Caco-2 (cell line): ENCODE measurements at regions not wholly inside any gene's neighbourhood (a gene's known extent, or its start where the extent isn't known, plus 50 kb on each side); places are given as distances from the start of the nearest gene placed in this dataset.

Source experiments
- BruUV-seq: library from RNA; stranded (reverse); fragments of 400-500 nt; replicated peaks from 2 replicates; lab custom pipeline; 2021; lab: Mats Ljungman, UMichigan
- CTCF ChIA-PET: fragments of 300-600 bp; sonication (Branson Sonifier 250); formaldehyde crosslinking; loops from one replicate; lab custom pipeline; 2022; ENCODE audit warnings: antibody characterized with exemption; lab: Charles Lee
- POLR2A ChIA-PET: fragments of 300-600 bp; sonication (Branson Sonifier 250); formaldehyde crosslinking; loops from one replicate; lab custom pipeline; 2022; ENCODE audit warnings: antibody characterized with exemption; lab: Charles Lee
- DNase-seq, 2 experiments: peaks; one replicate each; pipeline versions ENCODE4 v3.0.0 to v3.0.0-alpha.2; 2020 to 2022
- H3K27me3 ChIP-seq: replicated peaks from 2 replicates; pipeline ENCODE4 v1.6.0; 2011; ENCODE audit warnings: low read length; ENCODE audit not compliant: control insufficient read depth, insufficient read depth
- H3K36me3 ChIP-seq: 2 replicates; pipeline ENCODE4 v1.5.1; 2011; ENCODE audit warnings: low read length; ENCODE audit not compliant: control insufficient read depth, insufficient read depth
- H3K4me1 ChIP-seq: fragments of 250-450 bp; sonication (Bioruptor Pico); 2 replicates; pipeline ENCODE4 v1.5.1; 2020; ENCODE audit warnings: mild to moderate bottlenecking
- H3K4me3 ChIP-seq: 2 replicates; pipeline ENCODE4 v1.5.1; 2011; ENCODE audit warnings: low read depth, mild to moderate bottlenecking, control low read depth, low read length
- H3K9me3 ChIP-seq: fragments of 250-450 bp; sonication (Bioruptor Pico); 2 replicates; pipeline ENCODE4 v1.5.1; 2020; ENCODE audit warnings: mild to moderate bottlenecking, moderate library complexity
- H3K27ac Mint-ChIP-seq: one replicate; pipeline ENCODE4 v1.8.0; 2022; ENCODE audit warnings: mixed read lengths; ENCODE audit not compliant: unreplicated experiment
- H3K27me3 Mint-ChIP-seq: one replicate; pipeline ENCODE4 v1.8.0; 2022; ENCODE audit warnings: mixed read lengths; ENCODE audit not compliant: insufficient read depth, unreplicated experiment
- H3K36me3 Mint-ChIP-seq: one replicate; pipeline ENCODE4 v1.8.0; 2022; ENCODE audit warnings: mild to moderate bottlenecking, mixed read lengths; ENCODE audit not compliant: insufficient read depth, unreplicated experiment
- H3K4me1 Mint-ChIP-seq: one replicate; pipeline ENCODE4 v1.8.0; 2022; ENCODE audit warnings: low read depth, mixed read lengths; ENCODE audit not compliant: unreplicated experiment
- H3K4me3 Mint-ChIP-seq: one replicate; pipeline ENCODE4 v1.8.0; 2022; ENCODE audit warnings: mild to moderate bottlenecking, moderate library complexity, mixed read lengths; ENCODE audit not compliant: unreplicated experiment
- H3K9me3 Mint-ChIP-seq: one replicate; pipeline ENCODE4 v1.8.0; 2022; ENCODE audit warnings: mixed read lengths; ENCODE audit not compliant: unreplicated experiment
- CTCF ChIP-seq, 2 experiments: fragments of 200-600 bp in 1 of 2; IDR thresholded peaks; 1 replicate in 1 of 2; 2 replicates in 1 of 2; pipeline versions ENCODE4 v1.5.1 to v1.8.0; 2011 to 2022; ENCODE audit warnings: antibody characterized with exemption in 1 of 2, control low read depth in 1 of 2, inconsistent platforms in 1 of 2, low read depth in 1 of 2, low read length in 1 of 2, mild to moderate bottlenecking in 1 of 2, moderate library complexity in 1 of 2; ENCODE audit not compliant: insufficient read depth in 1 of 2, severe bottlenecking in 1 of 2, unreplicated experiment in 1 of 2
- intact Hi-C: fragments of 100-400 bp; cut with micrococcal nuclease; formaldehyde crosslinking; loops from one replicate; pipeline ENCODE4 v1.10.0; 2022; ENCODE audit not compliant: unreplicated experiment

GRCh38 chr13:61253105-61253877, 162.4 kb downstream of the PCDH20 start:
- BruUV-seq: no TSS peak
- H3K4me1 Mint-ChIP-seq: no peaks in the 10 kb centered on the region
- ChIA-PET POLR2A (no interaction called here), CTCF (no interaction called here)
- H3K27me3 Mint-ChIP-seq: peaks cover 4% of the 10 kb centered on the region
- intact Hi-C loops: no loop called here
- DNase-seq: no peak
- H3K36me3 Mint-ChIP-seq: no peaks in the 10 kb centered on the region
- Histone ChIP-seq H3K4me3 (no peak overlapping the region), H3K36me3 (no peaks in the 10 kb centered on the region), H3K4me1 (no peaks in the 10 kb centered on the region), H3K27me3 (no peaks in the 10 kb centered on the region), H3K9me3 (no peaks in the 10 kb centered on the region)
- H3K27ac Mint-ChIP-seq: no peak overlapping the region
- TF ChIP-seq CTCF (IDR thresholded peaks at IDR 0.05; ENCODE audit: insufficient read depth in 1 of 2, low read depth in 1 of 2, low read length in 1 of 2, severe bottlenecking in 1 of 2, unreplicated experiment in 1 of 2): no peak
- no peaks in the 10 kb centered on the region for H3K9me3 Mint-ChIP-seq
- H3K4me3 Mint-ChIP-seq: no peak overlapping the region

- ChIA-PET POLR2A (no interaction called here), CTCF (no interaction called here)
- no peak overlapping the region for H3K4me3 ChIP-seq
- H3K36me3 ChIP-seq: no peaks in the 10 kb centered on the region
- Mint-ChIP-seq H3K4me3 (no peak overlapping the region), H3K36me3 (no peaks in the 10 kb centered on the region), H3K27me3 (peaks cover 4% of the 10 kb centered on the region), H3K9me3 (no peaks in the 10 kb centered on the region), H3K4me1 (no peaks in the 10 kb centered on the region), H3K27ac (no peak overlapping the region)
- no TSS peak for BruUV-seq
- intact Hi-C loops: no loop called here
- no peak for DNase-seq
- no peaks in the 10 kb centered on the region for H3K9me3 ChIP-seq
- TF ChIP-seq CTCF (IDR thresholded peaks at IDR 0.05; ENCODE audit: insufficient read depth in 1 of 2, low read depth in 1 of 2, low read length in 1 of 2, severe bottlenecking in 1 of 2, unreplicated experiment in 1 of 2): no peak
- no peaks in the 10 kb centered on the region for H3K27me3 ChIP-seq
- H3K4me1 ChIP-seq: no peaks in the 10 kb centered on the region
These were observed 163.4 kb downstream of the PCDH20 start for GRCh38 chr13:61252213-61252612.

GRCh38 chr13:61247149-61247936, 168.3 kb downstream of the PCDH20 start:
- no peak for TF ChIP-seq CTCF (IDR thresholded peaks at IDR 0.05; ENCODE audit: insufficient read depth in 1 of 2, low read depth in 1 of 2, low read length in 1 of 2, severe bottlenecking in 1 of 2, unreplicated experiment in 1 of 2)
- Histone ChIP-seq H3K4me3 (no peak overlapping the region), H3K36me3 (no peaks in the 10 kb centered on the region), H3K27me3 (no peaks in the 10 kb centered on the region), H3K9me3 (peaks cover 4% of the 10 kb centered on the region), H3K4me1 (no peaks in the 10 kb centered on the region)
- intact Hi-C loops: no loop called here
- Mint-ChIP-seq H3K27ac (no peak overlapping the region), H3K36me3 (no peaks in the 10 kb centered on the region), H3K4me3 (no peak overlapping the region), H3K27me3 (no peaks in the 10 kb centered on the region), H3K4me1 (no peaks in the 10 kb centered on the region), H3K9me3 (no peaks in the 10 kb centered on the region)
- peak; percentile 9 to 21 for DNase-seq
- BruUV-seq: no TSS peak
- ChIA-PET POLR2A (no interaction called here), CTCF (no interaction called here)
